Sigmoid colon (tissue), 4 donors: ENCODE measurements at regions not wholly inside any gene's neighbourhood (a gene's known extent, or its start where the extent isn't known, plus 50 kb on each side); places are given as distances from the start of the nearest gene placed in this dataset.

Source experiments
- CTCF ChIP-seq, 4 experiments: fragments of 450-650 bp in 3 of 4; fragments of 200-600 bp in 1 of 4; IDR thresholded peaks; one replicate each; pipeline ENCODE4 v1.5.1; 2016 to 2019; ENCODE audit warnings: antibody characterized with exemption in 4 of 4, mild to moderate bottlenecking in 3 of 4, moderate library complexity in 2 of 4
- EP300 ChIP-seq, 4 donors: sonication (generic); formaldehyde crosslinking; IDR thresholded peaks; one replicate each; pipeline ENCODE4 v1.6.1; 2017; ENCODE audit warnings: antibody characterized with exemption in 4 of 4
- POLR2A ChIP-seq, 2 donors: fragments of 450-650 bp; IDR thresholded peaks; one replicate each; pipeline ENCODE4 v1.6.1; 2016; ENCODE audit warnings: antibody characterized with exemption in 2 of 2, mild to moderate bottlenecking in 2 of 2, moderate library complexity in 2 of 2
- POLR2AphosphoS5 ChIP-seq, 4 donors: sonication (generic); formaldehyde crosslinking; IDR thresholded peaks; one replicate each; pipeline ENCODE4 v1.6.1; 2017; ENCODE audit warnings: antibody characterized with exemption in 4 of 4

GRCh38 chr10:131025333-131025732 lies 286.2 kb downstream of the TCERG1L start:
- TF ChIP-seq POLR2A (IDR thresholded peaks at IDR 0.05) = no peak
- TF ChIP-seq EP300 (IDR thresholded peaks at IDR 0.05) = no peak
- TF ChIP-seq CTCF (IDR thresholded peaks at IDR 0.05) = no peak
- TF ChIP-seq POLR2AphosphoS5 (IDR thresholded peaks at IDR 0.05) = no peak
